ENCODE measurements at regions not wholly inside any gene's neighbourhood (a gene's known extent, or its start where the extent isn't known, plus 50 kb on each side); places are given as distances from the start of the nearest gene placed in this dataset.

DNA sequence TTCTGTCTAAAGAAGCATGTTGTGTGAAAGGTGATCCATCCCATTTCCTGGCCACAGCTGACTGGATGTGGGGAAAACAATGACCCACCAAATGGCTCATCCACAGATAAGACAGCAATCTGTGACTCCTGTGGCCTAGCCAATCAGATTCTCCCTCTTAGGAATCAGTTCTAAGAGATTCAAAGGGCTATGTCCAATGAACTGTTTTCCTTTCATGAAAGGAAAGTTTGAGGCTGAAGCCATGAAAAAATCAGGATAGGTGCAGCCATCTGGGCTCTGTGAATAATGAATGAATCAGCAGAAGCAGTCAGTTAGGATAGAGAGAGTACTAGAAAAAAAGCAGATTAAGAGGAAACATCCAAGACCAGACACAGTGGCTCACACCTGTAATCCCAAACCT, 164.7 kb downstream of the NRIP1 start:
- TF ChIP-seq ZNF558 (tag by site-specific recombination; IDR thresholded peaks at IDR 0.05): no peak
- no peak for TF ChIP-seq ZNF423 (tag by site-specific recombination; IDR thresholded peaks at IDR 0.05)
- TF ChIP-seq ZSCAN16 (tag by site-specific recombination; IDR thresholded peaks at IDR 0.05): no peak
- no peak for TF ChIP-seq ZFHX2 (tag by site-specific recombination; conservative IDR thresholded peaks at IDR 0.05)
